ENCODE measurements at regions not wholly inside any gene's neighbourhood (a gene's known extent, or its start where the extent isn't known, plus 50 kb on each side); places are given as distances from the start of the nearest gene placed in this dataset.

DNA sequence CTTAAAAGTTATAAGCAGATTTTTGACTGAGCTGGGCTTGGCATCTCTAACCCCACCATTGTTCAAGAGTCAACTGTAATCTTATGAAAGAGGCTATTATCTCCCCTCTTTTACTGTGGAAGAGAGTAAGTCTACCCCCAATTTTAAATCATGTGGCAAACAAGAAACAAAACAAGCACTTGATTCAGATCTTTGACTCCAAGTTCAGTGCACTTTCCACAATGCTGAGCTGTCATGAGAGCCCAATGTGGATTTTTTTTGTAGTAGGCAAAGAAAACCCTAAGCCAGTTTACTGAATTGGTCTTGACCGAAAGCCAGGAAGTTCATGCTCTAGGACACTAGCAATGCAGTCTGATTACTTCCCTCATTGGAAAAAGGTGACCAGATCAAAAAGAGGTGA is 306.2 kb downstream of the GALC start:
- H3K36me3 ChIP-seq (replicated peaks in 1 of 2; ENCODE audit: insufficient read depth in 1 of 2, low read depth in 2 of 2), result no peaks in the 10 kb centered on the region
- intact Hi-C loops (cut with DNase I), result no loop called here
- no peak overlapping the region for H3K27ac ChIP-seq
- H3K27me3 ChIP-seq, result no peaks in the 10 kb centered on the region
- ATAC-seq (no peak), DNase-seq (no peak)
- TF ChIP-seq, protein P1, sequence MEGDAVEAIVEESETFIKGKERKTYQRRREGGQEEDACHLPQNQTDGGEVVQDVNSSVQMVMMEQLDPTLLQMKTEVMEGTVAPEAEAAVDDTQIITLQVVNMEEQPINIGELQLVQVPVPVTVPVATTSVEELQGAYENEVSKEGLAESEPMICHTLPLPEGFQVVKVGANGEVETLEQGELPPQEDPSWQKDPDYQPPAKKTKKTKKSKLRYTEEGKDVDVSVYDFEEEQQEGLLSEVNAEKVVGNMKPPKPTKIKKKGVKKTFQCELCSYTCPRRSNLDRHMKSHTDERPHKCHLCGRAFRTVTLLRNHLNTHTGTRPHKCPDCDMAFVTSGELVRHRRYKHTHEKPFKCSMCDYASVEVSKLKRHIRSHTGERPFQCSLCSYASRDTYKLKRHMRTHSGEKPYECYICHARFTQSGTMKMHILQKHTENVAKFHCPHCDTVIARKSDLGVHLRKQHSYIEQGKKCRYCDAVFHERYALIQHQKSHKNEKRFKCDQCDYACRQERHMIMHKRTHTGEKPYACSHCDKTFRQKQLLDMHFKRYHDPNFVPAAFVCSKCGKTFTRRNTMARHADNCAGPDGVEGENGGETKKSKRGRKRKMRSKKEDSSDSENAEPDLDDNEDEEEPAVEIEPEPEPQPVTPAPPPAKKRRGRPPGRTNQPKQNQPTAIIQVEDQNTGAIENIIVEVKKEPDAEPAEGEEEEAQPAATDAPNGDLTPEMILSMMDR (IDR thresholded peaks at IDR 0.05), result no peak
- no peak for TF ChIP-seq POLR2A (IDR thresholded peaks at IDR 0.05)
- H3K4me3 ChIP-seq, result no peak overlapping the region
- no peaks in the 10 kb centered on the region for H3K4me1 ChIP-seq
- no peaks in the 10 kb centered on the region for H3K9me3 ChIP-seq
- WGBS, 2 donors, result 77 to 85% methylated on average over 1 of the region's 1 CpG

DNA sequence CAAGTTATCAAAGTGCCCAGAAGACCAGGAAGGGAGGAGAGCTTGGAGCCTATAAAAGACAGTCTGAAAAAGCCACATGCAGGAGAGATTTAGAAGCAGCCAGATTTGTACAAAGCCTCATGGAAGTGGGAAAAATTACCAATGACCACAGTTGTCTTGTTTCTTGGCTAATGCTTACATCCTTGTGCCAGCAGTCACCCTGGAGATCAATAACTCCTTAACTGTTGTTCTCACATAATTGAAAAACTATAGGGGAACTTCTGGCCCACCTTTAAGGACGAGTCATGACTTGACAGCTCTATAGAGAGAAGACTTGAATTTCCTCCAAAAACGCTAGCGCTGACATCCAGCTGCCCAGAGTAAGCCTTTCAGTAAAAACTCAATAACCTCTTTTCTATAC is 313.1 kb downstream of the GALC start:
- DNase-seq (no peak), ATAC-seq (no peak)
- 44 to 52% methylated on average over 3 of the region's 3 CpGs for WGBS, 2 donors
- Histone ChIP-seq H3K9me3 (no peaks in the 10 kb centered on the region), H3K27ac (no peak overlapping the region), H3K4me1 (no peaks in the 10 kb centered on the region), H3K4me3 (no peak overlapping the region), H3K36me3 (replicated peaks in 1 of 2; ENCODE audit: insufficient read depth in 1 of 2, low read depth in 2 of 2) (no peaks in the 10 kb centered on the region), H3K27me3 (no peaks in the 10 kb centered on the region)
- no peak for TF ChIP-seq POLR2A (IDR thresholded peaks at IDR 0.05)
- TF ChIP-seq, protein P1 (IDR thresholded peaks at IDR 0.05), result no peak
- intact Hi-C loops (cut with DNase I), result no loop called here

DNA sequence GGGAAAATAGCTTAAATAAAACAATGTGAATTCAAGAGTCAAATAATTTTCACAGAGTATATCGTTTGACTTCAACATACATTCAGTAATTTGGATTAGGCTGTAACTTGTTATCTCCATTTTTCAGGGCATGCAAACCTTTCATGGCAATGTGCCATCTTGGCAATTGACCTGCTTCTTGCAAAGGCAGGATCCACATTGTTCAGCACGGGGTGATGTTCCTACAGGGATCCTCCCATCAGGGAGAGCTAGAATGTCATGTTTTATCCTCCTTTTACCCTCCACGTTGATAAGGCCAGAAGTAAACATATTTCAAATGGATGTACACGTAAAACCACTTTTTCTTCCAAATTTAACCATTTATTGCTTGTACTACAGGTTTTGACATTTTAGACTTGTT is 314.4 kb downstream of the GALC start:
- Histone ChIP-seq H3K4me3 (no peak overlapping the region), H3K4me1 (no peaks in the 10 kb centered on the region), H3K9me3 (no peaks in the 10 kb centered on the region), H3K36me3 (replicated peaks in 1 of 2; ENCODE audit: insufficient read depth in 1 of 2, low read depth in 2 of 2) (no peaks in the 10 kb centered on the region), H3K27me3 (no peaks in the 10 kb centered on the region), H3K27ac (no peak overlapping the region)
- TF ChIP-seq, protein P1 (IDR thresholded peaks at IDR 0.05), result no peak
- TF ChIP-seq POLR2A (IDR thresholded peaks at IDR 0.05), result no peak
- DNase-seq, result no peak
- 21 to 23% methylated on average over 4 of the region's 4 CpGs for WGBS, 2 donors
- no peak for ATAC-seq
- intact Hi-C loops (cut with DNase I), result no loop called here

DNA sequence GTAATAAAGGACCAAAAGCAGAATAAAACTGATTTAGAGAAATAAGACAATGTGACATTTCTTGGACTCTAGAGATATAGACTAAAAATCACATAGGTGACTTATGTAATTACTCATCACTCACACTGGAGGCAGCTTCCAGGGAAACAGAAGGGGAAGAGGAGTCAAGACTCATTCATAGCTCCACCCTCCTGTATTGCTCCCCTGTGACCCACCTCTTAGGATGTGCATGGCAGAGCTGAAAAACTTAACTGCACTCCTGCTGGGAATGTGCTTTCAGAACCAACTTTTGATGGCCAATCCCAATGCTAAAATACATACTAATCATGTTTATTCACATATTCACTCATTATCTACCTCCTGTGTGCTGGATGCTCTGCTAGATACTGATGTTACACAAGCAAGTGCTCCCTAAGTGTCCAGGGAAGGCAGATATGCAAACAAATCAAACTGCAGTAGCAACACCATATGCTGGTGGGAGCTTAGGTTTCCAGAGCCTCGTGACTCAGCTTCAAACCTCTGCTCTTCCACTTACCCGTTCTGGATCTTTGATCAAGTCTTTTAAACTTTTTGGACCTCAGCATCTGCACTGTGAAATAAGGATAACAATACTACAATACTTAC is 316.1 kb downstream of the GALC start:
- no peaks in the 10 kb centered on the region for H3K27me3 ChIP-seq
- no peak for ATAC-seq
- no peak overlapping the region for H3K4me3 ChIP-seq
- no peak overlapping the region for H3K27ac ChIP-seq
- TF ChIP-seq POLR2A (IDR thresholded peaks at IDR 0.05), result no peak
- TF ChIP-seq, protein P1 (IDR thresholded peaks at IDR 0.05), result no peak
- intact Hi-C loops (cut with DNase I), result no loop called here
- no peaks in the 10 kb centered on the region for H3K9me3 ChIP-seq
- DNase-seq, result no peak
- H3K4me1 ChIP-seq, result no peaks in the 10 kb centered on the region
- WGBS, 2 donors, result 26 to 61% methylated on average over 2 of the region's 2 CpGs
- H3K36me3 ChIP-seq (replicated peaks in 1 of 2; ENCODE audit: insufficient read depth in 1 of 2, low read depth in 2 of 2), result no peaks in the 10 kb centered on the region

DNA sequence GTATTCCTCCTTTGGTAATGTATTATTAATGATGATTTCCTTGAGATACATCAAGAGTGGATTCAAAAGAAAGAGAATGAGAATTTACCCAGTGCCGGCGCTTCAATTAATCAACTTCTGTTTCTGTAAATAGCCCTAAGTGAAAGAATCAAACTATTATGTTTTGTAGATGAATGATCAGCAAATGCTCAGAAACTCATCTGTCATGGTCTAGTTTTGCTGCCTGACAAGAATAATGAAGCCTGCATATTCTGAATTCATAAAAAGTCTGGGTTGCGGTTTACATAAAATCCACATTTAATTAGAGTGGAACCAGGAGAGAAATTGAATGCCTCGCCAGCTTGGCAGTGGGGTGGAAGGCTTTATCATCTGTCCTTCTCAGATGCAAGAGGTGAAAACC is 325.3 kb downstream of the GALC start:
- DNase-seq (no peak), ATAC-seq (no peak)
- WGBS, 2 donors, result 59 to 60% methylated on average over 4 of the region's 4 CpGs
- no peak overlapping the region for H3K4me3 ChIP-seq
- TF ChIP-seq POLR2A (IDR thresholded peaks at IDR 0.05), result no peak
- TF ChIP-seq, protein P1 (IDR thresholded peaks at IDR 0.05), result no peak
- no peaks in the 10 kb centered on the region for H3K9me3 ChIP-seq
- H3K36me3 ChIP-seq (replicated peaks in 1 of 2; ENCODE audit: insufficient read depth in 1 of 2, low read depth in 2 of 2), result no peaks in the 10 kb centered on the region
- intact Hi-C loops (cut with DNase I), result no loop called here
- H3K27me3 ChIP-seq, result no peaks in the 10 kb centered on the region
- no peak overlapping the region for H3K27ac ChIP-seq
- no peaks in the 10 kb centered on the region for H3K4me1 ChIP-seq

All from body of pancreas (tissue), 4 donors.